ENCODE measurements at regions not wholly inside any gene's neighbourhood (a gene's known extent, or its start where the extent isn't known, plus 50 kb on each side); places are given as distances from the start of the nearest gene placed in this dataset.

- Histone ChIP-seq H4K20me1 (ENCODE audit: control insufficient read depth, extremely low read depth, insufficient read depth, low read length) (no peaks in the 10 kb centered on the region), H3K79me2 (ENCODE audit: control insufficient read depth, insufficient read depth, low read length) (no peaks in the 10 kb centered on the region), H3K27ac (ENCODE audit: control insufficient read depth, insufficient read depth, low read length) (no peak overlapping the region), H2AFZ (ENCODE audit: control insufficient read depth, low read length) (no peak overlapping the region), H3K36me3 (ENCODE audit: control insufficient read depth in 2 of 2, extremely low read depth in 1 of 2, insufficient read depth in 2 of 2, low read length in 2 of 2) (no peaks in the 10 kb centered on the region), H3K9me3 (ENCODE audit: control insufficient read depth, low read depth, low read length) (no peaks in the 10 kb centered on the region), H3K9me1 (ENCODE audit: control insufficient read depth, extremely low read depth, insufficient read depth, low read length) (no peaks in the 10 kb centered on the region), H3K4me1 (ENCODE audit: control insufficient read depth, extremely low read depth, insufficient read depth, low read length) (no peaks in the 10 kb centered on the region), H3K4me3 (ENCODE audit: control insufficient read depth in 2 of 3, extremely low read depth in 1 of 3, insufficient read depth in 2 of 3, low read depth in 1 of 3, low read length in 3 of 3) (no peak overlapping the region), H3K9ac (ENCODE audit: control insufficient read depth, extremely low read depth, insufficient read depth, low read length) (no peak overlapping the region), H3K27me3 (ENCODE audit: control insufficient read depth, extremely low read depth, insufficient read depth, low read length) (no peaks in the 10 kb centered on the region), H3K4me2 (ENCODE audit: control insufficient read depth, extremely low read depth, insufficient read depth, low read depth, low read length) (no peak overlapping the region)
- FAIRE-seq (no peak), DNase-seq (ENCODE audit: low read depth, low spot score) (no peak)
- dilution Hi-C loops (cut with MboI; ENCODE audit: extremely low pct_ligation_motif_present, low sequenced_read_pairs): no loop called here
- TF ChIP-seq EZH2 (IDR thresholded peaks at IDR 0.05; ENCODE audit: low read length): no peak
- no peak for TF ChIP-seq CTCF (optimal IDR thresholded peaks at IDR 0.05 in 1 of 3, IDR thresholded peaks at IDR 0.05 in 1 of 3, conservative IDR thresholded peaks at IDR 0.05 in 1 of 3; ENCODE audit: extremely low read depth in 1 of 3, insufficient read depth in 2 of 3, low read length in 3 of 3)
These were observed 393.1 kb downstream of the COG6 start for GRCh38 chr13:40048551-40048950.

- TF ChIP-seq CTCF (optimal IDR thresholded peaks at IDR 0.05 in 1 of 3, IDR thresholded peaks at IDR 0.05 in 1 of 3, conservative IDR thresholded peaks at IDR 0.05 in 1 of 3; ENCODE audit: extremely low read depth in 1 of 3, insufficient read depth in 2 of 3, low read length in 3 of 3) (no peak), EZH2 (IDR thresholded peaks at IDR 0.05; ENCODE audit: low read length) (no peak)
- FAIRE-seq (no peak), DNase-seq (ENCODE audit: low read depth, low spot score) (no peak)
- Histone ChIP-seq H3K9ac (ENCODE audit: control insufficient read depth, extremely low read depth, insufficient read depth, low read length) (no peak overlapping the region), H3K27ac (ENCODE audit: control insufficient read depth, insufficient read depth, low read length) (no peak overlapping the region), H3K36me3 (ENCODE audit: control insufficient read depth in 2 of 2, extremely low read depth in 1 of 2, insufficient read depth in 2 of 2, low read length in 2 of 2) (no peaks in the 10 kb centered on the region), H3K79me2 (ENCODE audit: control insufficient read depth, insufficient read depth, low read length) (no peaks in the 10 kb centered on the region), H3K4me3 (ENCODE audit: control insufficient read depth in 2 of 3, extremely low read depth in 1 of 3, insufficient read depth in 2 of 3, low read depth in 1 of 3, low read length in 3 of 3) (no peak overlapping the region), H3K4me2 (ENCODE audit: control insufficient read depth, extremely low read depth, insufficient read depth, low read depth, low read length) (no peak overlapping the region), H3K9me3 (ENCODE audit: control insufficient read depth, low read depth, low read length) (no peaks in the 10 kb centered on the region), H2AFZ (ENCODE audit: control insufficient read depth, low read length) (no peak overlapping the region), H3K27me3 (ENCODE audit: control insufficient read depth, extremely low read depth, insufficient read depth, low read length) (no peaks in the 10 kb centered on the region), H4K20me1 (ENCODE audit: control insufficient read depth, extremely low read depth, insufficient read depth, low read length) (no peaks in the 10 kb centered on the region), H3K9me1 (ENCODE audit: control insufficient read depth, extremely low read depth, insufficient read depth, low read length) (no peaks in the 10 kb centered on the region), H3K4me1 (ENCODE audit: control insufficient read depth, extremely low read depth, insufficient read depth, low read length) (peaks cover 9% of the 10 kb centered on the region)
- dilution Hi-C loops (cut with MboI; ENCODE audit: extremely low pct_ligation_motif_present, low sequenced_read_pairs): no loop called here
These were observed 397.5 kb downstream of the COG6 start for GRCh38 chr13:40052954-40053353.

All from keratinocyte (primary cell).